GM12891 (cell line): ENCODE measurements at regions not wholly inside any gene's neighbourhood (a gene's known extent, or its start where the extent isn't known, plus 50 kb on each side); places are given as distances from the start of the nearest gene placed in this dataset.

Experiments used
- POLR2A ChIP-seq: IDR thresholded peaks from 2 replicates; pipeline ENCODE4 v1.6.1; 2011; ENCODE audit warnings: low read depth, low read length, control low read depth
- POLR2AphosphoS5 ChIP-seq: IDR thresholded peaks from 2 replicates; pipeline ENCODE4 v1.6.1; 2011; ENCODE audit warnings: low read depth, low read length, control low read depth
- TAF1 ChIP-seq: IDR thresholded peaks from 2 replicates; pipeline ENCODE4 v1.6.1; 2011; ENCODE audit warnings: low read depth, low read length, control low read depth

- TF ChIP-seq TAF1 (no peak), POLR2A (no peak), POLR2AphosphoS5 (no peak)
These were observed 72.5 kb upstream of the HDAC4 start for GRCh38 chr2:239473211-239473805.
